Neuronal stem cell (in vitro differentiated cells): ENCODE measurements at regions not wholly inside any gene's neighbourhood (a gene's known extent, or its start where the extent isn't known, plus 50 kb on each side); places are given as distances from the start of the nearest gene placed in this dataset.

Source experiments
- DNase-seq: peaks from one replicate; pipeline ENCODE4 v3.0.0-alpha.2; 2013; ENCODE audit warnings: low spot score
- H2AFZ ChIP-seq: one replicate; pipeline ENCODE4 v1.6.1; 2013; ENCODE audit warnings: mild to moderate bottlenecking, low read length, inconsistent platforms
- H2AK5ac ChIP-seq: 2 replicates; pipeline ENCODE4 v1.6.1; 2013; ENCODE audit warnings: low read depth, mild to moderate bottlenecking, inconsistent platforms, low read length, moderate library complexity, mixed read lengths
- H2BK120ac ChIP-seq: 2 replicates; pipeline ENCODE4 v1.6.1; 2013; ENCODE audit warnings: low read depth, mild to moderate bottlenecking, inconsistent platforms, low read length, moderate library complexity, mixed read lengths
- H2BK12ac ChIP-seq: one replicate; pipeline ENCODE4 v1.6.1; 2013; ENCODE audit warnings: low read length, inconsistent platforms
- H2BK15ac ChIP-seq: 2 replicates; pipeline ENCODE4 v1.6.1; 2013; ENCODE audit warnings: mild to moderate bottlenecking, low read length, inconsistent platforms, mixed read lengths
- H2BK5ac ChIP-seq: one replicate; pipeline ENCODE4 v1.6.1; 2013; ENCODE audit warnings: inconsistent platforms, mild to moderate bottlenecking, low read length, moderate library complexity
- H3K14ac ChIP-seq: one replicate; pipeline ENCODE4 v1.6.1; 2013; ENCODE audit warnings: low read length, inconsistent platforms
- H3K18ac ChIP-seq: 2 replicates; pipeline ENCODE4 v1.6.1; 2013; ENCODE audit warnings: low read length, inconsistent platforms
- H3K23ac ChIP-seq: 2 replicates; pipeline ENCODE4 v1.6.1; 2013; ENCODE audit warnings: low read depth, mild to moderate bottlenecking, mixed read lengths, low read length, inconsistent platforms; ENCODE audit not compliant: poor library complexity
- H3K27ac ChIP-seq: replicated peaks from 3 replicates; pipeline ENCODE4 v1.5.1; 2013; ENCODE audit warnings: low read length, inconsistent platforms
- H3K27me3 ChIP-seq, 3 experiments: 2 replicates each; pipeline ENCODE4 v1.6.1; 2013; ENCODE audit warnings: low read length in 3 of 3, mild to moderate bottlenecking in 2 of 3, inconsistent platforms in 1 of 3, low read depth in 1 of 3, mixed read lengths in 1 of 3, moderate library complexity in 1 of 3; ENCODE audit not compliant: control insufficient read depth in 3 of 3, insufficient read depth in 3 of 3
- H3K36me3 ChIP-seq, 2 donors: replicated peaks in 1 of 2; 2 replicates each; pipeline ENCODE4 v1.6.1; 2013; ENCODE audit warnings: low read length in 2 of 2; ENCODE audit not compliant: control insufficient read depth in 2 of 2, insufficient read depth in 2 of 2
- H3K4ac ChIP-seq: 2 replicates; pipeline ENCODE4 v1.6.1; 2013; ENCODE audit warnings: inconsistent platforms, mild to moderate bottlenecking, low read length, moderate library complexity
- H3K4me1 ChIP-seq, 2 donors: 1 replicate in 1 of 2; 2 replicates in 1 of 2; pipeline ENCODE4 v1.6.1; 2013; ENCODE audit warnings: low read length in 2 of 2, low read depth in 1 of 2; ENCODE audit not compliant: control insufficient read depth in 2 of 2, insufficient read depth in 1 of 2
- H3K4me2 ChIP-seq: one replicate; pipeline ENCODE4 v1.6.1; 2013; ENCODE audit warnings: mild to moderate bottlenecking, low read length, inconsistent platforms; ENCODE audit not compliant: insufficient read depth, poor library complexity, severe bottlenecking
- H3K4me3 ChIP-seq, 2 donors: 2 replicates each; pipeline ENCODE4 v1.5.1; 2013; ENCODE audit warnings: low read length in 2 of 2, mild to moderate bottlenecking in 2 of 2, inconsistent platforms in 1 of 2, moderate library complexity in 1 of 2
- H3K79me1 ChIP-seq: one replicate; pipeline ENCODE4 v1.6.1; 2013; ENCODE audit warnings: low read depth, mild to moderate bottlenecking, inconsistent platforms, low read length, moderate library complexity
- H3K9ac ChIP-seq: one replicate; pipeline ENCODE4 v1.6.1; 2013; ENCODE audit warnings: mild to moderate bottlenecking, low read depth, low read length, inconsistent platforms; ENCODE audit not compliant: poor library complexity
- H3K9me3 ChIP-seq, 2 donors: replicated peaks in 1 of 2; 2 replicates each; pipeline versions ENCODE3 to v1.6.1; 2013; ENCODE audit warnings: low read length in 2 of 2, mild to moderate bottlenecking in 2 of 2, inconsistent platforms in 1 of 2, low read depth in 1 of 2, mixed read lengths in 1 of 2, moderate library complexity in 1 of 2; ENCODE audit not compliant: control insufficient read depth in 2 of 2, insufficient read depth in 1 of 2
- H4K8ac ChIP-seq: one replicate; pipeline ENCODE4 v1.6.1; 2013; ENCODE audit warnings: low read depth, mild to moderate bottlenecking, inconsistent platforms, low read length, moderate library complexity
- H4K91ac ChIP-seq: one replicate; pipeline ENCODE4 v1.6.1; 2013; ENCODE audit warnings: low read length, low read depth, mild to moderate bottlenecking, inconsistent platforms; ENCODE audit not compliant: poor library complexity
- WGBS, 2 donors: extraction: QIAGEN DNeasy Blood & Tissue Kit; methylation state at CpG; one replicate each; pipeline ENCODE4 v1.1.7; 2013; ENCODE audit warnings: missing lambda C conversion rate in 2 of 2, mixed read lengths in 1 of 2; ENCODE audit not compliant: insufficient read length in 2 of 2, insufficient replicate concordance in 1 of 2; ENCODE audit errors: extremely low coverage in 2 of 2; 5-methylcytosine and 5-hydroxymethylcytosine counted together

DNA sequence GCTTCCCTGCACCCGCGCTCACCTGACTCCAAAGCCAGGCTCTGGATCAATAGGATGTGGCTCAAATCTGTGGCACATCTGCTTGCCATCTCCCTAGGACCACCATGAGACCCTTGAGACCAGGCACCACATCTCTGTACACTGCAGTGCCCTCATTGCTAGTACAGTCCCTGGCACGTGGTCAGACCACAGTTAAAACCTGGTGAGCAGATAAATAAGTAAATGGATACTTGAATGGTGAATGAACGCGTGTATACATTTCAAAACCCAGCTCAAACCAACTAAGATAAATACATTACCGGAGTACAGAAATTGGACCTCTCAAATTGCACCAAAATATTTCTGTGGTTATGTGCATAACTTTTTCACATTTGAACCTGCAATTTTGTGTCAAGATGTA is 221.2 kb upstream of the IRX4 start:
- no peak overlapping the region for H4K8ac ChIP-seq
- no peak overlapping the region for H3K23ac ChIP-seq
- H2BK15ac ChIP-seq, result no peak overlapping the region
- no peaks in the 10 kb centered on the region for H3K79me1 ChIP-seq
- no peak overlapping the region for H3K27ac ChIP-seq
- H2BK5ac ChIP-seq, result no peak overlapping the region
- H3K4ac ChIP-seq, result no peak overlapping the region
- peaks cover 0 to 3% of the 10 kb centered on the region in 2 donors for H3K9me3 ChIP-seq
- no peaks in the 10 kb centered on the region for H3K4me1 ChIP-seq
- no peak overlapping the region for H3K14ac ChIP-seq
- H2BK120ac ChIP-seq, result no peak overlapping the region
- no peak overlapping the region for H2BK12ac ChIP-seq
- no peak overlapping the region for H2AK5ac ChIP-seq
- no peak for DNase-seq
- H2AFZ ChIP-seq, result no peak overlapping the region
- H3K18ac ChIP-seq, result no peak overlapping the region
- H3K9ac ChIP-seq, result no peak overlapping the region
- no CpG with 5 or more reads among the region's 6 CpGs for WGBS, 2 donors
- H3K4me2 ChIP-seq, result no peak overlapping the region
- H4K91ac ChIP-seq, result no peak overlapping the region
- no peak overlapping the region for H3K4me3 ChIP-seq
- no peaks in the 10 kb centered on the region for H3K27me3 ChIP-seq
- no peaks in the 10 kb centered on the region for H3K36me3 ChIP-seq

GRCh38 chr5:2102819-2103776 is 220.4 kb upstream of the IRX4 start:
- Histone ChIP-seq H3K4me3 (peak overlapping the region in 1 of 2 donors; percentile 49), H2BK12ac (no peak overlapping the region), H3K4me1 (no peaks in the 10 kb centered on the region), H3K23ac (no peak overlapping the region), H2AK5ac (peak overlapping the region; percentile 38), H3K36me3 (no peaks in the 10 kb centered on the region), H3K27me3 (no peaks in the 10 kb centered on the region), H2BK120ac (no peak overlapping the region), H3K27ac (no peak overlapping the region), H3K14ac (no peak overlapping the region), H4K91ac (no peak overlapping the region), H3K4me2 (no peak overlapping the region), H3K9me3 (peaks cover 0 to 3% of the 10 kb centered on the region in 2 donors), H2BK5ac (no peak overlapping the region), H3K79me1 (no peaks in the 10 kb centered on the region), H3K18ac (peak overlapping the region; percentile 79), H2AFZ (peak overlapping the region; percentile 1), H3K9ac (no peak overlapping the region), H3K4ac (no peak overlapping the region), H4K8ac (no peak overlapping the region), H2BK15ac (peak overlapping the region; percentile 90)
- no CpG with 5 or more reads among the region's 36 CpGs for WGBS, 2 donors
- DNase-seq, result no peak

- Histone ChIP-seq H3K36me3 (no peaks in the 10 kb centered on the region), H3K27ac (no peak overlapping the region)
Measured at GRCh38 chr5:2101685-2102084, 219.0 kb upstream of the IRX4 start.

GRCh38 chr5:2096887-2097505 is 214.3 kb upstream of the IRX4 start:
- H2BK5ac ChIP-seq, result no peak overlapping the region
- H4K91ac ChIP-seq, result no peak overlapping the region
- no peak overlapping the region for H3K4ac ChIP-seq
- no peaks in the 10 kb centered on the region for H3K4me1 ChIP-seq
- H3K27ac ChIP-seq, result no peak overlapping the region
- H3K23ac ChIP-seq, result no peak overlapping the region
- no peaks in the 10 kb centered on the region for H3K9me3 ChIP-seq
- no peaks in the 10 kb centered on the region for H3K36me3 ChIP-seq
- WGBS, 2 donors, result no CpG with 5 or more reads among the region's 22 CpGs
- DNase-seq, result no peak
- H2AFZ ChIP-seq, result peak overlapping the region; percentile 9
- no peak overlapping the region for H3K14ac ChIP-seq
- no peak overlapping the region for H2AK5ac ChIP-seq
- H4K8ac ChIP-seq, result no peak overlapping the region
- H3K18ac ChIP-seq, result no peak overlapping the region
- H3K27me3 ChIP-seq, result no peaks in the 10 kb centered on the region
- no peak overlapping the region for H3K4me2 ChIP-seq
- H3K9ac ChIP-seq, result no peak overlapping the region
- H2BK15ac ChIP-seq, result no peak overlapping the region
- H3K4me3 ChIP-seq, result no peak overlapping the region
- H2BK120ac ChIP-seq, result no peak overlapping the region
- no peaks in the 10 kb centered on the region for H3K79me1 ChIP-seq
- no peak overlapping the region for H2BK12ac ChIP-seq

More at GRCh38 chr5:2101685-2102084, 219.0 kb upstream of the IRX4 start:
- no peak overlapping the region for H2AFZ ChIP-seq
- no CpG with 5 or more reads among the region's 6 CpGs for WGBS, 2 donors
- no peak overlapping the region for H3K18ac ChIP-seq
- H3K4ac ChIP-seq, result no peak overlapping the region
- no peak overlapping the region for H3K4me3 ChIP-seq
- H3K9ac ChIP-seq, result no peak overlapping the region
- H3K27me3 ChIP-seq, result no peaks in the 10 kb centered on the region
- no peak overlapping the region for H3K23ac ChIP-seq
- H3K4me2 ChIP-seq, result no peak overlapping the region
- no peak overlapping the region for H4K8ac ChIP-seq
- no peak overlapping the region for H2BK15ac ChIP-seq
- H3K79me1 ChIP-seq, result no peaks in the 10 kb centered on the region
- H3K14ac ChIP-seq, result peak overlapping the region; percentile 59
- H3K9me3 ChIP-seq, result no peaks in the 10 kb centered on the region
- no peak overlapping the region for H2AK5ac ChIP-seq
- H2BK5ac ChIP-seq, result no peak overlapping the region
- H2BK120ac ChIP-seq, result no peak overlapping the region
- no peak for DNase-seq
- no peaks in the 10 kb centered on the region for H3K4me1 ChIP-seq
- H4K91ac ChIP-seq, result no peak overlapping the region
- H2BK12ac ChIP-seq, result no peak overlapping the region
